HFF-Myc (cell line): ENCODE measurements at regions not wholly inside any gene's neighbourhood (a gene's known extent, or its start where the extent isn't known, plus 50 kb on each side); places are given as distances from the start of the nearest gene placed in this dataset.

Experiments
- DNase-seq: peaks from one replicate; pipeline ENCODE4 v3.0.0-alpha.2; 2011; ENCODE audit warnings: low read depth; ENCODE audit errors: extremely low read depth
- H3K4me3 ChIP-seq: replicated peaks from 2 replicates; pipeline ENCODE4 v1.5.1; 2011; ENCODE audit warnings: low read depth, mild to moderate bottlenecking, control low read depth, low read length
- CTCF ChIP-seq: IDR thresholded peaks from 2 replicates; pipeline ENCODE4 v1.5.1; 2012; ENCODE audit warnings: mild to moderate bottlenecking, low read depth, low read length, control low read depth; ENCODE audit errors: missing control alignments

DNA sequence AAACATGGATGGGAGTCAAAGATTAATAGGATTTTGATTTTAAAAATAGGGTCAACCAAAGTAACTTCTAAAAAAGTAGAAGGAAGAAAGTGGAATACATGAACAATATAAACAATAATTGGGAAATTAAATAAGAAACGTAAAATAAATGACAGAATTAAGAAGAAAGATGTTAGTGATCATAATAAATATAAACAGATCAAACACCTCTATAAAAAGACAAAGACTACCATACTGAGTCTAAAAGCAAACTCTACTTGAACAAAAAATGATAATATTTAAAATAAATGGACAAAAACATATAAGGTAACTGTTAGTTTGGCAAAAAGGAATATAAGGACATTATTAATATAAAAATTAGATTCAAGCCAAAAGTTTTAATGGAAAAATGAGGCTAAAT lies 57.7 kb upstream of the ZNF618 start:
- DNase-seq: no peak
- H3K4me3 ChIP-seq: no peak overlapping the region
- TF ChIP-seq CTCF: no peak

DNA sequence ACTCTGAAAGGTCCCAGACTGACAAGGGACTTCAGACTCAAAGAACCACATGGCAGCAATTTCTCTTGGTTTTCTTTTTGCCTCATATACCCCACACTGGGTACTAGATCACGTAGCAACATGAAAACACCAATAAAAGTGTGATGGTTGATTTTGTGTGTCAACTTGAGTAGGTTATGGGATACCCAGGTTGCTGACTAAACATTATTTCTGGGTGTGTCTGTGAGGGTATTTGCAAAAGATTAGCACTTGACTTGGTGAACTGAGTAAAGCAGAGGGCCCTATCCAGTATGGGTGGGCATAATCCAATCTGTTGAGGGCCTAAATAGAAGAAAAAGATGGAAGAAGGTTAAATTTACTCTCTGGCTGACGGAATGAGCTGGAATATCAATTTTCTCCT lies 53.8 kb upstream of the ZNF618 start:
- no peak for TF ChIP-seq CTCF
- H3K4me3 ChIP-seq: no peak overlapping the region
- no peak for DNase-seq

GRCh38 chr9:113823421-113823820 lies 52.7 kb upstream of the ZNF618 start:
- no peak for DNase-seq
- TF ChIP-seq CTCF: no peak
- H3K4me3 ChIP-seq: no peak overlapping the region
